ENCODE measurements at regions not wholly inside any gene's neighbourhood (a gene's known extent, or its start where the extent isn't known, plus 50 kb on each side); places are given as distances from the start of the nearest gene placed in this dataset.

DNA sequence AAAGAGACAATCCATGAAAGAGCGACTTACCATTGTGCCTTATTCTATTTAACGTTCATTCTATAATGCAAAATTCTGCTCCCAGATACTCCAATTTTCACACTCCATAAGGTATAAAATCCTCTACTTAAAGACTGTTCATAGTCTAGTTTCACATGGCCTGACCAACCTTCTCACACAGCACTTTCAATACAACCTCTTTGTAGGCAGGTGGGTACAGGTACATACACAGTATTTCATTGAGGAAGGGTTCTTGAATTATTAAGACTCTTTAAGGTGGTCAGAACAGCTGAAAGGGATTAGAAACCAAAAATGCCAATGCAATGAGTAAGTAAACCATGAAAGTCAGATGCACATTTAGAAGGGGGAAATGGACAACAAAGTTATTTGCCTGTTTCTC is 352.0 kb downstream of the PARP8 start:
- no peak for DNase-seq (ENCODE audit: low read depth in 1 of 2, low spot score in 1 of 2)
- TF ChIP-seq JUND (IDR thresholded peaks at IDR 0.05; ENCODE audit: low read depth), result no peak
- in situ Hi-C loops (cut with HindIII; ENCODE audit: low pct_unique_long_range_greater_than_20kb, low sequenced_read_pairs), result no loop called here

DNA sequence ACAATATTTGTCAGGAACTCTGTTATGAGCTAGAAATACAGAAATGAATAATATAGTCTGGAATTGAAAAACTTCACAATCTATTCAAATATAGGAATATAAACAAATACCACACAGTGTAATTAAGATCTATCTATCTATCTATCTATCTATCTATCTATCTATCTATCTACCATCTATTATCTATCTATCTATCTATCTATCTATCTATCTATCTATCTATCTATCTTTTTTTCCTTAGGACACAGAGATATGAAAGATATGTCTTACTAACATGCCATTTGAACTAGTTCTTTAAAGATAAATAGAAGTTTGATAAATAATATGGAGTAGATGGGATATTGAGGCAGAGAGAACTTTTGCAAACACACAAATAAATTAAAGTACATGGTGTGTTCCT is 357.8 kb downstream of the PARP8 start:
- DNase-seq (ENCODE audit: low read depth in 1 of 2, low spot score in 1 of 2), result no peak
- TF ChIP-seq JUND (IDR thresholded peaks at IDR 0.05; ENCODE audit: low read depth), result no peak
- in situ Hi-C loops (cut with HindIII; ENCODE audit: low pct_unique_long_range_greater_than_20kb, low sequenced_read_pairs), result no loop called here

DNA sequence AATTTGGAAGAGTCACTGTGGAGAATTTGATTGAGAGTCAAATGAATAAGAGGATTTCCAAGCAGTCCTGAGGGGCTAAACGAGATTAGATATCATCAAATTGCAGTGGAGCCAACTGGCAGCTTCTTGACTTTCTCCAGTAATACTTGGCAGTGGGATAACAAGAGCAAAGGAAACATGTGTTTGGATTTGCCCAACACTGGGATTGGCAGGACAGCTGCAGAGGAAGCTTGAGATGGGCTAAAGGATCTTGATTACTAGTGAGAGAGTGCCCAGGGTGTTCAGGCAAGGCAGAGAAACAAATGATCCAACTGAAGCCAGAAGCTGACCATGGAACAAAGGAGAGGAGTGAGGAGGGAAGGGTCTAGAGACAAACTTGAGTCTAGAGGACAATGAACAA is 356.0 kb upstream of the ISL1 start:
- no peak for TF ChIP-seq JUND (IDR thresholded peaks at IDR 0.05; ENCODE audit: low read depth)
- in situ Hi-C loops (cut with HindIII; ENCODE audit: low pct_unique_long_range_greater_than_20kb, low sequenced_read_pairs), result no loop called here
- no peak for DNase-seq (ENCODE audit: low read depth in 1 of 2, low spot score in 1 of 2)

DNA sequence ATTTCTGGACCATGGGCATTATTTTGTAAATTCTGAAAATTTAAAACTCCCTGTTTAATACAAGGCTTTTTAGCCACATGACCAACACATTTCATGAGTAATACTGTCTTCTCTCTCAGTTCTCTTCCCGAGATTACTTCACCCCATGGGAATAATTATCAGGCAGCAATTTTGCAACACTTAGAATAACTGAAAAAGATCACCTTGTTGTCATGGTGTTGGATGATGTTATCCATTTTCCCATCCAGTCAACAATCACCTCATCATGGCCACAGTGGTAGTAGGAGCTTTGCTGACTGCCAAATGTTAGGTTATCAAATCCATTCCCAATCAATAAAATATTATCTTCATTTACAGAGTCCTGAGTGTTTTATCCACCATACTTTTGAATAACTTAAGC is 354.9 kb upstream of the ISL1 start:
- no peak for TF ChIP-seq JUND (IDR thresholded peaks at IDR 0.05; ENCODE audit: low read depth)
- in situ Hi-C loops (cut with HindIII; ENCODE audit: low pct_unique_long_range_greater_than_20kb, low sequenced_read_pairs), result no loop called here
- DNase-seq (ENCODE audit: low read depth in 1 of 2, low spot score in 1 of 2), result no peak

DNA sequence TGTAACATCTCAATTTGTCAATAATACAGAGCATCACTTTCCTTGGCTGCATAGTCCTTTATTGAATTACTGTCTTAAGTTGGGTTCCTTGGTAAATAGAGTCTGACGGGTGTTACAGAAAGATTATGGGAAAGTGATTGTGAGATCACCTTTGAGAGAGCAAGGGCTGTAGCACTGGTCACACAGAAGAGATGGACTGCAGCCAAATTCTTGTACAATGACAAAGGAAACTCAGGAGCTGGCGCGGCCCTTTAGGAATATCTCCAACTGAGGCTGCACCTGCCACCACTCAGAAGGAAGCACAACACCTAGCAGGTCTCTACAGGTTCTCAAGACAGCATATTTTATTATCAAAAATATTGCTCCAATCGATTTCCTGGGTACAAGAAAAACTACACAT is 350.0 kb upstream of the ISL1 start:
- in situ Hi-C loops (cut with HindIII; ENCODE audit: low pct_unique_long_range_greater_than_20kb, low sequenced_read_pairs), result no loop called here
- TF ChIP-seq JUND (IDR thresholded peaks at IDR 0.05; ENCODE audit: low read depth), result no peak
- DNase-seq (ENCODE audit: low read depth in 1 of 2, low spot score in 1 of 2), result no peak

DNA sequence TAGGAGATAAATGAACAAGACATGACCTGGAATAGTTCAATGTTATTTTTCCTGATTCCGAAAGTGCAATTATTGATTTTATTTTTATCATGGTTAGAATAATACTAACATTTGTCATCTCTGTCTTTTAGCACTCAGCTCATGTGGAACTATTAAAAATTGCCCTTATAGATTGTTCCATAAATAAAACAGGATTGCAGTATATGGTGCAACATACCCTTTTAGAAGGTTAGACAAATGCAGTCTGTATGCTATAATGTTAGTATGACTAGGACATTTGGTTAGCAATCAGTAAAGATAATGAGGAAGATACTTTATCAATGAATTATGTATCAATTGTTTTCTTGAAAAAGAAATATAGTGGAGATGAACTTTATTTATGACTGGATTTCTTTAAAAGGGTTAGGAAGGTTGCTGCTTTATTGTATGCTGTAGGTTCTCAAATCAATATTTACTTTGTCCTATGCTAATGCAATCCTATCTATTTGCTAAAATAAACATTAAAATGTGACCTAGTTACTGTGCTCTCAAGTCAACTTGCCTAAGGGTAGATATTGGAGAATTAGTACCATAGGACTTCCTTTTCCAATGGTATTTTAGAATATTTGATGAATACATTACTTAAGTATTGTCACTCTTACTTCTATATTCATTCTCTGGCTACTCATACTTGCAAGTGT is 348.9 kb upstream of the ISL1 start:
- no peak for TF ChIP-seq JUND (IDR thresholded peaks at IDR 0.05; ENCODE audit: low read depth)
- no peak for DNase-seq (ENCODE audit: low read depth in 1 of 2, low spot score in 1 of 2)
- in situ Hi-C loops (cut with HindIII; ENCODE audit: low pct_unique_long_range_greater_than_20kb, low sequenced_read_pairs), result no loop called here

DNA sequence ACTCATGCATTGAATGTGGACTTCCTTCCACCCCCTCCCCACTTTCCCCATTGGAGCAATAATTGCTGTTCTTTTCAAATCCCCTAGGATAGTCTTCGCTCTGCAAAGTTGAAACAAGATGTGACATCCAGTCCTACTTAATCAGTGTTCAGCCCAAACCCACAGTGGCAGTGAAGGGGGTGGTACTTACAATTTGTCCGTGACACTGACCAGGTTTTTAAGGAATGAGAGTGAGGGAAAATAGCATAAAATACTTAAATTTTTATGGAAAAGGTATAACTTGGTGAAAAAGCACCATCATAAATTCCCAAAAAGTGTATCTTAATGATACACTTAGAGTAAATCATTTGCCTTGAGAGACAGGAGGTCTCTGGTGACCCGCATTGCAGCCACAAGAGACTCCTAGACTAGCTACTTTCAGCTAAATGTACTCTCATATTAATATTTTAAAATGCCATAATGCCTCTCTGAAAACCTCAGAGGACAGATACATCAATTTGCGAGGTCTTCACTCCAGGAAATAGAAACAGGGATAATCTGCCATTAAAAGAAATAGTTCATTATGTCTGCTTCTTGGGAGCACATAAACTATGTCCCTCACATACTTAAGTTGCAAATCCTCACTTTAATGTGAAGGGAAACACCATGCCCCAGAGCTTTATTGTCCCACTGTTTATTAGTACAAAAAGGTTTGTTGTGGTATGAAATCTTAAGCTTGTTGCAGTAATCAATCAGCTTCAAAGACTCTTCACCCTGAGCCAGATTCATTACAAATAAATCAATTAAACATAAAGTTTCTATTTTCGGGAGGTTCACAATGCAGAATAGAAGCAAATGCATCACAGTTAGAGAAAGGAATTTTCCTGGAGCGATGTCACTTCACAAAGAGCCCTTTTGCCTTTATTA is 343.6 kb upstream of the ISL1 start:
- no peak for TF ChIP-seq JUND (IDR thresholded peaks at IDR 0.05; ENCODE audit: low read depth)

DNA sequence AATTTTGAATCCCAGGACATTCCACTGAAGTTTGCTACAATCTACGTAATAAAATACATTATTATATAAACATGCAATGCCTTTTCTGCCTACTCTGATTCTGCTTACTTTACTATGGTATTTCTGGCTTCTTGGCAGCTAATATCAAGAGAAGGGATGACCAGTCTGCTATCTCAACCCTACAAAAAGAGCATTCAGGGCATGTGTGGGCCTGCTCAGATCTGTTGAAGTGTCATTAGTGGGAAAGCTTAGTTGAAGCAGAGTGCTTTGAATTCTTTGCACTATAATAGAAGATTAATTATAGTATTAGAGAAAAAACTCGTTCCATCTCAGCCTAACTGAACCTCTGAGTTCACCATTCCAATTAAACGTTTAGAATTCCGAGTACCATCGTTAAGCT is 339.5 kb upstream of the ISL1 start:
- no peak for TF ChIP-seq JUND (IDR thresholded peaks at IDR 0.05; ENCODE audit: low read depth)
- no peak for DNase-seq (ENCODE audit: low read depth in 1 of 2, low spot score in 1 of 2)
- in situ Hi-C loops (cut with HindIII; ENCODE audit: low pct_unique_long_range_greater_than_20kb, low sequenced_read_pairs), result no loop called here

More for the DNA sequence above, 343.6 kb upstream of the ISL1 start:
- in situ Hi-C loops (cut with HindIII; ENCODE audit: low pct_unique_long_range_greater_than_20kb, low sequenced_read_pairs), result no loop called here
- DNase-seq (ENCODE audit: low read depth in 1 of 2, low spot score in 1 of 2), result no peak

DNA sequence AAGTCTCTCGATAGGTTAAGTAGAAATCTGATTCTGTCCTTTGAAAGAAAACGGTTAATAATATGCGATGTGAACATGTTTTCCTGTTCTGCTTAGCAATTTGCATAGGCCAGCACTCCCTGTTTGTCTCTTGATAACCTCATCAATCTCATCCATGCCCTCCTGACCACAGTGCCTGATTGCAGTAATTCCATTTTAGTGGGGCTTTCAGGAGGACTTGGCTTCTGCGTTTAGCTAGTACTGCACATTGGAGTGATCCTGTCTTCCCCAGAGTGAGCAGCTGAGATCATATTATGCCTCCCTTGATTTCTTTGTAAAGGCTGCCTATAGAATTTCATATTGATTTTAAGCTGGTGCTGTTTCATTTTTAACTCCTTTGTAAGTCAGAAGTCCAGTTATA is 335.9 kb upstream of the ISL1 start:
- in situ Hi-C loops (cut with HindIII; ENCODE audit: low pct_unique_long_range_greater_than_20kb, low sequenced_read_pairs), result no loop called here
- TF ChIP-seq JUND (IDR thresholded peaks at IDR 0.05; ENCODE audit: low read depth), result no peak
- DNase-seq (ENCODE audit: low read depth in 1 of 2, low spot score in 1 of 2), result no peak

DNA sequence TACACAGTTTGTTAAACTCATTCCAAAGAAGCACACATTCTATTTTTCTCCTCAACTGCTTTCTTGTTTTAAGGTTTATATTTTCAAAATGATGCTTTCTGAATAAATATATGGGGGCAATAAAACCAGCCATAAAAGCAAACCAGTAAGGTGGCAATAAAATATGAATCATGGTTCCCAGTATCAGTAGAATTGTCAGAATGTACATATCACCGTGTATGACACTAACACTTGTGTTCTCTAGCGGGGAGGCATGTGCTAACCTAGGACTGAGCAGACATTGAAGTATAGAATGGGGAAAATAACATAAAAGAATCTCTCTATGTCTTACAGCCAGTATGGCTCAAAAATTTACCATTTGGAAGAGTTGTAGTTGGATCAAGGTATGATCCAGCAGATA is 329.9 kb upstream of the ISL1 start:
- no peak for TF ChIP-seq JUND (IDR thresholded peaks at IDR 0.05; ENCODE audit: low read depth)
- no peak for DNase-seq (ENCODE audit: low read depth in 1 of 2, low spot score in 1 of 2)
- in situ Hi-C loops (cut with HindIII; ENCODE audit: low pct_unique_long_range_greater_than_20kb, low sequenced_read_pairs), result no loop called here

DNA sequence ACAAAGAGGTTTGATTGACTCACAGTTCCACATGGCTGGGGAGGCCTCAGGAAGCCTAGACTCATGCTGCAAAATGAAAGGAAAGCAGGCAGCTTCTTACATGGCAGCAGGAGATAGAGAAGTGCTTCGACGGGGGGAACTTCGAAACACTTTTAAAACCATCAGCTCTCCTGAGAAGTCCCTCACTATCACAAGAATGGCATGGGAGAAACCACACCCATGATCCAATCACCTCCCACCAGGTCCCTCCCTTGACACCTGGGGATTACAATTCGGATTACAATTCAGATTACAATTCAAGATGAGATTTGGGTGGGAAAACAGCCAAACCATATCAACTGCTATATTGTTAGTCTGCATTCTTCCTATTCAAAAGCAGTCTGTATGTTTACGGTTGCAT is 322.3 kb upstream of the ISL1 start:
- no peak for TF ChIP-seq JUND (IDR thresholded peaks at IDR 0.05; ENCODE audit: low read depth)
- in situ Hi-C loops (cut with HindIII; ENCODE audit: low pct_unique_long_range_greater_than_20kb, low sequenced_read_pairs), result no loop called here
- no peak for DNase-seq (ENCODE audit: low read depth in 1 of 2, low spot score in 1 of 2)

DNA sequence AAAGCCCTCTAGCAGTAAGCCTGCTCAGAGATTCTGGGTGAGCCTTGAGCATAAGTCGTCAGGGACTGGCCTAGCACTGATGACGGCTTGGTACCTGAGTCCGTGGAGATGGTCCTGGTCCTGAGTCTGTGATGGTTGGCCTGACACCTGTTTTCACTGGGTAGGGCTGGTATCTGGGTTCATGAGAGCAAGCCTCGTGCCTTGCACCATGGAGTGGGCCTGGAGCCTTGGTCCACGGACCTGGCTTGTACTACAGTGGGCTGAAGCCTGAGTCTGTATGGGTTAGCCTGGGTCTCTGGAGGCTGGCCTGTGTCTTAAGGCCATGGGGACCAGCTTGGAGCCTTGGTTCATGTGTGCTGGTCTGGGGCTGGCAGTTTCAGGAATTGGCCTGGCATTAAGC is 310.3 kb upstream of the ISL1 start:
- in situ Hi-C loops (cut with HindIII; ENCODE audit: low pct_unique_long_range_greater_than_20kb, low sequenced_read_pairs), result no loop called here
- no peak for DNase-seq (ENCODE audit: low read depth in 1 of 2, low spot score in 1 of 2)
- TF ChIP-seq JUND (IDR thresholded peaks at IDR 0.05; ENCODE audit: low read depth), result no peak

DNA sequence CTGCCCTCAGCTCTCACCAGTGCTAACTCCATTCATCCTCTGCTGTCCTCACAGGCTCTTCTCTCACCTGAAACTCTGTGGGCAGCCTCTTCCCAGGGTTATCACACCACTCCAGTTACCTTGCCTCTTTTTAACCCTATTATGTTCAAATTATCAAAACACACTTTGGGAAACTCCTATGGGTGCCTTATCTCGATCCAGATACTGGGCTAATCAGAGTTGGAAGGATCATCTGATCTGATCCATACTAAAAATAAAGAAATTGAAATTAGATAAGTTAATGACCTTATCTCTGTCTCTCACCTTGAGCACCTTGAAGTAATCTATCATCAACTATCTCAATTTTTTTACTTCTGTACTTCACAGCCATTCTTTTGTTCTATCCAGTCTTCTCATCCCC is 300.5 kb upstream of the ISL1 start:
- in situ Hi-C loops (cut with HindIII; ENCODE audit: low pct_unique_long_range_greater_than_20kb, low sequenced_read_pairs), result no loop called here
- no peak for TF ChIP-seq JUND (IDR thresholded peaks at IDR 0.05; ENCODE audit: low read depth)
- DNase-seq (ENCODE audit: low read depth in 1 of 2, low spot score in 1 of 2), result no peak
